ENCODE measurements at regions not wholly inside any gene's neighbourhood (a gene's known extent, or its start where the extent isn't known, plus 50 kb on each side); places are given as distances from the start of the nearest gene placed in this dataset.

DNA sequence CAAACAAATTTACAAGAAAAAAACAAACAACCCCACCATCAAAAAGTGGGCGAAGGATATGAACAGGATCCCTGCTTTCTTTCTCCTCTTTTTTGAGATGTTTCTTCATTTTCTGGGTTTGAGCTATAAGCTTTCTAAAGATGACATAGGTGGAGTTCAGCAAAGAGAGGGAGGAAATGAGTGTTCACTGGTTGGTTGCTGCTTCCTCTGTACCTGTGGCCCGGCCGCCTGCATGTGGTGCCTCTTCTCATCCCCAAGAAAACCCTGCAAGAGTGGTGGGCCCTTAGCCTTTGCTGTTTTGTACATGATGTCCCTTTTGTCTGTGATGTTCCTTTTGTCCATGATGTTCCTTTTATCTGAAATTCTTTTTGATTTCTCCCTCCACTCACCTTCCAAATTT is 178.4 kb upstream of the SERP2 start:
- no peaks in the 10 kb centered on the region for H3K79me2 ChIP-seq (replicated peaks; ENCODE audit: insufficient read depth)
- no peak overlapping the region for H2AFZ ChIP-seq
- Mint-ChIP-seq H3K9me3 (no peaks in the 10 kb centered on the region), H3K36me3 (ENCODE audit: low read depth) (no peaks in the 10 kb centered on the region), H3K27me3 (ENCODE audit: insufficient read depth, low read depth, poor library complexity) (no peaks in the 10 kb centered on the region), H3K4me1 (no peaks in the 10 kb centered on the region), H3K27ac (no peak overlapping the region), H3K4me3 (no peak overlapping the region)
- no peaks in the 10 kb centered on the region for H3K27me3 ChIP-seq (ENCODE audit: insufficient read depth)
- TF ChIP-seq NANOG (IDR thresholded peaks at IDR 0.05; ENCODE audit: borderline replicate concordance) = no peak
- no peak for TF ChIP-seq JUNB (IDR thresholded peaks at IDR 0.05; ENCODE audit: unreplicated experiment)
- no peak for TF ChIP-seq ZNF331 (CRISPR knock-in tag; IDR thresholded peaks at IDR 0.05; ENCODE audit: low read depth)
- TF ChIP-seq CREB1 (CRISPR knock-in tag; IDR thresholded peaks at IDR 0.05; ENCODE audit: low read depth) = no peak
- no peak for TF ChIP-seq EZH2phosphoT487 (IDR thresholded peaks at IDR 0.05; ENCODE audit: unreplicated experiment)
- TF ChIP-seq, protein P1, sequence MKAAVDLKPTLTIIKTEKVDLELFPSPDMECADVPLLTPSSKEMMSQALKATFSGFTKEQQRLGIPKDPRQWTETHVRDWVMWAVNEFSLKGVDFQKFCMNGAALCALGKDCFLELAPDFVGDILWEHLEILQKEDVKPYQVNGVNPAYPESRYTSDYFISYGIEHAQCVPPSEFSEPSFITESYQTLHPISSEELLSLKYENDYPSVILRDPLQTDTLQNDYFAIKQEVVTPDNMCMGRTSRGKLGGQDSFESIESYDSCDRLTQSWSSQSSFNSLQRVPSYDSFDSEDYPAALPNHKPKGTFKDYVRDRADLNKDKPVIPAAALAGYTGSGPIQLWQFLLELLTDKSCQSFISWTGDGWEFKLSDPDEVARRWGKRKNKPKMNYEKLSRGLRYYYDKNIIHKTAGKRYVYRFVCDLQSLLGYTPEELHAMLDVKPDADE (IDR thresholded peaks at IDR 0.05) = no peak
- no peak overlapping the region for H3K27ac ChIP-seq (ENCODE audit: low read depth)
- H3K4me1 ChIP-seq (ENCODE audit: insufficient read depth) = no peaks in the 10 kb centered on the region
- no peak overlapping the region for H3K4me2 ChIP-seq
- no peaks in the 10 kb centered on the region for H3F3A ChIP-seq (replicated peaks; ENCODE audit: low read depth)
- H3K4me3 ChIP-seq = no peak overlapping the region
- H4K20me1 ChIP-seq (replicated peaks; ENCODE audit: insufficient read depth) = no peaks in the 10 kb centered on the region
- DNase-seq (ENCODE audit: low spot score) = no peak
- no peak for ATAC-seq
- peaks cover 12% of the 10 kb centered on the region; the same call in 1 of the 2 replicates for H3K9me2 ChIP-seq (ENCODE audit: insufficient read depth)
- no peaks in the 10 kb centered on the region for H3K36me3 ChIP-seq (ENCODE audit: insufficient read depth)

DNA sequence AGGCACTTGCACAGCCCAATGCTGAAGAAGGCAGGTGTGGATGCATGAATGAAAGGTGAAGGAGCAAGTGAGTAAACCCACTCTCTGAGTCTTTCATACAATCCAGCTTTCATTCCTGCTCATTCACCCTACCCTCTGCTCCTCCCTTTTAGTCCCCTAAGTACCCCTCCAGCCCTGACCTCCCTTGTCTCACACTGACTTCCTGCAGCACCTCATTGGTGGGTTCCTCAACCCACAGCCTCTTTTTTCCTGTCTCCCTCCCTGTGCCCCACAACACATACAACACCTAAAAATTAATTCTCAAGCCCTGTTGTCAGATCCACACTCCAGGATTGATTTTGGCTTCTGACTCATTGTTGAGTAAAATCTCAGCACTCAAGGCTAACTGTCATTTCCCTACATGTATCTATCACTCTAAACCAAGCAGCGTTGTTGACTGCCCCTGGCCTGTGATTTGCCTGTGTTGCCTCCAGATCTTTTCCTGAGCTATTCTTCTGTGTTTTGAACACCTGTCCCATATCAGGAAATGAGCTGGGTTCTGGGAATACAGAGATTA is 177.3 kb upstream of the SERP2 start:
- no peak overlapping the region for H3K27ac ChIP-seq (ENCODE audit: low read depth)
- H3K4me3 ChIP-seq = no peak overlapping the region
- Mint-ChIP-seq H3K27me3 (ENCODE audit: insufficient read depth, low read depth, poor library complexity) (no peaks in the 10 kb centered on the region), H3K9me3 (no peaks in the 10 kb centered on the region), H3K36me3 (ENCODE audit: low read depth) (no peaks in the 10 kb centered on the region), H3K4me1 (no peaks in the 10 kb centered on the region), H3K27ac (no peak overlapping the region), H3K4me3 (no peak overlapping the region)
- no peak overlapping the region for H3K4me2 ChIP-seq
- no peaks in the 10 kb centered on the region for H3K4me1 ChIP-seq (ENCODE audit: insufficient read depth)
- H3K9me2 ChIP-seq (ENCODE audit: insufficient read depth) = peaks cover 12% of the 10 kb centered on the region; the same call in 1 of the 2 replicates
- TF ChIP-seq ZNF114 (CRISPR knock-in tag; IDR thresholded peaks at IDR 0.05) (no peak), STAT1 (IDR thresholded peaks at IDR 0.05; ENCODE audit: unreplicated experiment) (no peak), EZH2 (IDR thresholded peaks at IDR 0.05; ENCODE audit: low read depth, unreplicated experiment) (no peak)
- TF ChIP-seq, protein P2, sequence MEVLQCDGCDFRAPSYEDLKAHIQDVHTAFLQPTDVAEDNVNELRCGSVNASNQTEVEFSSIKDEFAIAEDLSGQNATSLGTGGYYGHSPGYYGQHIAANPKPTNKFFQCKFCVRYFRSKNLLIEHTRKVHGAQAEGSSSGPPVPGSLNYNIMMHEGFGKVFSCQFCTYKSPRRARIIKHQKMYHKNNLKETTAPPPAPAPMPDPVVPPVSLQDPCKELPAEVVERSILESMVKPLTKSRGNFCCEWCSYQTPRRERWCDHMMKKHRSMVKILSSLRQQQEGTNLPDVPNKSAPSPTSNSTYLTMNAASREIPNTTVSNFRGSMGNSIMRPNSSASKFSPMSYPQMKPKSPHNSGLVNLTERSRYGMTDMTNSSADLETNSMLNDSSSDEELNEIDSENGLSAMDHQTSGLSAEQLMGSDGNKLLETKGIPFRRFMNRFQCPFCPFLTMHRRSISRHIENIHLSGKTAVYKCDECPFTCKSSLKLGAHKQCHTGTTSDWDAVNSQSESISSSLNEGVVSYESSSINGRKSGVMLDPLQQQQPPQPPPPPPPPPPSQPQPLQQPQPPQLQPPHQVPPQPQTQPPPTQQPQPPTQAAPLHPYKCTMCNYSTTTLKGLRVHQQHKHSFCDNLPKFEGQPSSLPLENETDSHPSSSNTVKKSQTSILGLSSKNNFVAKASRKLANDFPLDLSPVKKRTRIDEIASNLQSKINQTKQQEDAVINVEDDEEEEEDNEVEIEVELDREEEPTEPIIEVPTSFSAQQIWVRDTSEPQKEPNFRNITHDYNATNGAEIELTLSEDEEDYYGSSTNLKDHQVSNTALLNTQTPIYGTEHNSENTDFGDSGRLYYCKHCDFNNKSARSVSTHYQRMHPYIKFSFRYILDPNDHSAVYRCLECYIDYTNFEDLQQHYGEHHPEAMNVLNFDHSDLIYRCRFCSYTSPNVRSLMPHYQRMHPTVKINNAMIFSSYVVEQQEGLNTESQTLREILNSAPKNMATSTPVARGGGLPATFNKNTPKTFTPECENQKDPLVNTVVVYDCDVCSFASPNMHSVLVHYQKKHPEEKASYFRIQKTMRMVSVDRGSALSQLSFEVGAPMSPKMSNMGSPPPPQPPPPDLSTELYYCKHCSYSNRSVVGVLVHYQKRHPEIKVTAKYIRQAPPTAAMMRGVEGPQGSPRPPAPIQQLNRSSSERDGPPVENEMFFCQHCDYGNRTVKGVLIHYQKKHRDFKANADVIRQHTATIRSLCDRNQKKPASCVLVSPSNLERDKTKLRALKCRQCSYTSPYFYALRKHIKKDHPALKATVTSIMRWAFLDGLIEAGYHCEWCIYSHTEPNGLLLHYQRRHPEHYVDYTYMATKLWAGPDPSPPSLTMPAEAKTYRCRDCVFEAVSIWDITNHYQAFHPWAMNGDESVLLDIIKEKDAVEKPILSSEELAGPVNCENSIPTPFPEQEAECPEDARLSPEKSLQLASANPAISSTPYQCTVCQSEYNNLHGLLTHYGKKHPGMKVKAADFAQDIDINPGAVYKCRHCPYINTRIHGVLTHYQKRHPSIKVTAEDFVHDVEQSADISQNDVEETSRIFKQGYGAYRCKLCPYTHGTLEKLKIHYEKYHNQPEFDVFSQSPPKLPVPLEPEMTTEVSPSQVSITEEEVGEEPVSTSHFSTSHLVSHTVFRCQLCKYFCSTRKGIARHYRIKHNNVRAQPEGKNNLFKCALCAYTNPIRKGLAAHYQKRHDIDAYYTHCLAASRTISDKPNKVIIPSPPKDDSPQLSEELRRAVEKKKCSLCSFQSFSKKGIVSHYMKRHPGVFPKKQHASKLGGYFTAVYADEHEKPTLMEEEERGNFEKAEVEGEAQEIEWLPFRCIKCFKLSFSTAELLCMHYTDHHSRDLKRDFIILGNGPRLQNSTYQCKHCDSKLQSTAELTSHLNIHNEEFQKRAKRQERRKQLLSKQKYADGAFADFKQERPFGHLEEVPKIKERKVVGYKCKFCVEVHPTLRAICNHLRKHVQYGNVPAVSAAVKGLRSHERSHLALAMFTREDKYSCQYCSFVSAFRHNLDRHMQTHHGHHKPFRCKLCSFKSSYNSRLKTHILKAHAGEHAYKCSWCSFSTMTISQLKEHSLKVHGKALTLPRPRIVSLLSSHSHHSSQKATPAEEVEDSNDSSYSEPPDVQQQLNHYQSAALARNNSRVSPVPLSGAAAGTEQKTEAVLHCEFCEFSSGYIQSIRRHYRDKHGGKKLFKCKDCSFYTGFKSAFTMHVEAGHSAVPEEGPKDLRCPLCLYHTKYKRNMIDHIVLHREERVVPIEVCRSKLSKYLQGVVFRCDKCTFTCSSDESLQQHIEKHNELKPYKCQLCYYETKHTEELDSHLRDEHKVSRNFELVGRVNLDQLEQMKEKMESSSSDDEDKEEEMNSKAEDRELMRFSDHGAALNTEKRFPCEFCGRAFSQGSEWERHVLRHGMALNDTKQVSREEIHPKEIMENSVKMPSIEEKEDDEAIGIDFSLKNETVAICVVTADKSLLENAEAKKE (CRISPR knock-in tag; IDR thresholded peaks at IDR 0.05) = no peak
- H4K20me1 ChIP-seq (replicated peaks; ENCODE audit: insufficient read depth) = no peaks in the 10 kb centered on the region
- H3F3A ChIP-seq (replicated peaks; ENCODE audit: low read depth) = no peaks in the 10 kb centered on the region
- H3K79me2 ChIP-seq (replicated peaks; ENCODE audit: insufficient read depth) = no peaks in the 10 kb centered on the region
- no peaks in the 10 kb centered on the region for H3K27me3 ChIP-seq (ENCODE audit: insufficient read depth)
- no peak for ATAC-seq
- H3K36me3 ChIP-seq (ENCODE audit: insufficient read depth) = no peaks in the 10 kb centered on the region
- no peak overlapping the region for H2AFZ ChIP-seq
- no peak for DNase-seq (ENCODE audit: low spot score)
